ENCODE measurements at regions not wholly inside any gene's neighbourhood (a gene's known extent, or its start where the extent isn't known, plus 50 kb on each side); places are given as distances from the start of the nearest gene placed in this dataset.

DNA sequence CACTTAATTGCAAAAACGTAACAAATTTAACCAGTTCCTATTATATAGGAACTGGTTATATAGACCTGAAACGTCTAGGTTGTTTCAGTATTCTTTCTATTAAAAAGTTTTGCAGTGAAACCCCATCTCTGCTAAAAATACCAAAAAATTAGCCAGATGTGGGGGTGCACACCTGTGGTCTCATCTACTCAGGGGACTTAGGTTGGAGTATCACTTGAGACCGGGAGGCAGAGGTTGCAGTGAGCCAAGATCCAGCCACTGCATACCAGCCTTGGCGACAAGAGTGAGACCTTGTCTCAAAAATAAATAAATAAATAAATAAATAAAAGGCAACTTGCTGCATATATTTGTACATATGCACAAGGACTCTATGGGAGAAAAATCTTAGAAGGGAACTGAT, 387.0 kb downstream of the TUSC7 start (continued):
- TF ChIP-seq GABPA (IDR thresholded peaks at IDR 0.05; ENCODE audit: low read depth) = no peak
- TF ChIP-seq FOSL2 (IDR thresholded peaks at IDR 0.05; ENCODE audit: borderline replicate concordance, low read depth) = no peak
- no peak for TF ChIP-seq ZBTB33 (IDR thresholded peaks at IDR 0.05; ENCODE audit: borderline replicate concordance, low read depth)
- TF ChIP-seq TEAD4 (IDR thresholded peaks at IDR 0.05; ENCODE audit: borderline replicate concordance, insufficient read depth) = no peak
- no peak for TF ChIP-seq RFX5 (IDR thresholded peaks at IDR 0.05; ENCODE audit: low read length)
- no peak for TF ChIP-seq TCF12 (IDR thresholded peaks at IDR 0.05)
- TF ChIP-seq, protein P1, sequence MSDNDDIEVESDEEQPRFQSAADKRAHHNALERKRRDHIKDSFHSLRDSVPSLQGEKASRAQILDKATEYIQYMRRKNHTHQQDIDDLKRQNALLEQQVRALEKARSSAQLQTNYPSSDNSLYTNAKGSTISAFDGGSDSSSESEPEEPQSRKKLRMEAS (IDR thresholded peaks at IDR 0.05; ENCODE audit: low read depth) = no peak
- no peak for TF ChIP-seq TAF1 (IDR thresholded peaks at IDR 0.05; ENCODE audit: borderline replicate concordance, low read depth, low read length)
- no peak for TF ChIP-seq GATA2 (CRISPR knock-in tag; IDR thresholded peaks at IDR 0.05)

DNA sequence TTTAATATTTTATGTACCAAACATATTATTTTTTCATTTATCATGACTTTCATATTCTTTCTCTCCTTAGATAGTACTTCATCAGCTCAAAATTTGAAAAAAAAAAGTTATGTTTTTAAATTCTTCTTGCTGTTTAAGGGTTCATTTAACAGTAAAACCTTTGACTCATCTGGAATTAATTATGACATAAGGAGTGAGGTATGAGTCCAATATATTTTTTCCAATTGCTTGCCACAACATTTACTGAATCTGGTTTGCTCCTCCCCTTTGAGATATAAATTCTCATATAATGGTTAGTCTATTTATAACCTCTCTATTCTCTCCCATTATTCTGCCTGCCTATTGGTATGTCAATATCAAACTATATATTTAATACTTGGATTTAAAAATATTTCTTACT, 387.8 kb downstream of the TUSC7 start:
- no peak overlapping the region for H3K9ac ChIP-seq
- no peak overlapping the region for H3K4me3 ChIP-seq (ENCODE audit: low read depth in 2 of 2, low read length in 1 of 2)
- H3K9me2 ChIP-seq = no peaks in the 10 kb centered on the region
- no peaks in the 10 kb centered on the region for H3K36me3 ChIP-seq (replicated peaks in 1 of 2; ENCODE audit: control insufficient read depth in 1 of 2, insufficient read depth in 2 of 2, low read length in 1 of 2)
- DNase-seq = no peak
- no peak overlapping the region for H3K4me2 ChIP-seq
- TF ChIP-seq TCF12 (IDR thresholded peaks at IDR 0.05) (peak; percentile 37; the same call in 1 of the 2 replicates), RAD21 (IDR thresholded peaks at IDR 0.05; ENCODE audit: low read length) (no peak)
- CTCF ChIA-PET = no interaction called here
- no peak overlapping the region for H3K27ac ChIP-seq (ENCODE audit: low read depth in 2 of 2, low read length in 1 of 2)
- H3K9me3 ChIP-seq = peaks cover 6% of the 10 kb centered on the region; the same call in 1 of the 2 replicates
- H3F3A ChIP-seq (replicated peaks; ENCODE audit: insufficient read depth) = no peaks in the 10 kb centered on the region
- H3K4me1 ChIP-seq (ENCODE audit: control insufficient read depth in 1 of 2, insufficient read depth in 2 of 2, low read depth in 1 of 2, low read length in 1 of 2) = no peaks in the 10 kb centered on the region
- H4K20me1 ChIP-seq (ENCODE audit: insufficient read depth) = no peaks in the 10 kb centered on the region
- no peaks in the 10 kb centered on the region for H3K79me2 ChIP-seq (ENCODE audit: insufficient read depth)
- no peak overlapping the region for H2AFZ ChIP-seq (ENCODE audit: low read depth)
- H3K27me3 ChIP-seq (ENCODE audit: insufficient read depth) = no peaks in the 10 kb centered on the region
- POLR2A ChIA-PET = no interaction called here

- H3K9ac ChIP-seq = no peak overlapping the region
- no peak overlapping the region for H3K4me2 ChIP-seq
- TF ChIP-seq MXI1 (IDR thresholded peaks at IDR 0.05; ENCODE audit: low read depth, low read length) (no peak), GABPA (IDR thresholded peaks at IDR 0.05; ENCODE audit: low read depth) (no peak), TAF1 (IDR thresholded peaks at IDR 0.05; ENCODE audit: borderline replicate concordance, low read depth, low read length) (no peak), EZH2phosphoT487 (IDR thresholded peaks at IDR 0.05; ENCODE audit: borderline replicate concordance, low read depth) (no peak), NFIC (IDR thresholded peaks at IDR 0.05; ENCODE audit: borderline replicate concordance) (no peak), PBX3 (IDR thresholded peaks at IDR 0.05) (no peak)
- H3K9me2 ChIP-seq = no peaks in the 10 kb centered on the region
- no peaks in the 10 kb centered on the region for H3K27me3 ChIP-seq (ENCODE audit: insufficient read depth)
- H3K79me2 ChIP-seq (ENCODE audit: insufficient read depth) = no peaks in the 10 kb centered on the region
- peaks cover 11 to 16% of the 10 kb centered on the region in 2 experiments for H3K4me1 ChIP-seq (ENCODE audit: control insufficient read depth in 1 of 2, insufficient read depth in 2 of 2, low read depth in 1 of 2, low read length in 1 of 2)
- peaks cover 9% of the 10 kb centered on the region for H3F3A ChIP-seq (replicated peaks; ENCODE audit: insufficient read depth)
- no peak overlapping the region for H3K27ac ChIP-seq (ENCODE audit: low read depth in 2 of 2, low read length in 1 of 2)
- H3K9me3 ChIP-seq = peaks cover 6% of the 10 kb centered on the region; the same call in 1 of the 2 replicates
- no peaks in the 10 kb centered on the region for H4K20me1 ChIP-seq (ENCODE audit: insufficient read depth)
- no peak overlapping the region for H2AFZ ChIP-seq (ENCODE audit: low read depth)
- 90% methylated on average over 1 of the region's 1 CpG for WGBS (ENCODE audit: low lambda C conversion rate)
- H3K36me3 ChIP-seq (replicated peaks in 1 of 2; ENCODE audit: control insufficient read depth in 1 of 2, insufficient read depth in 2 of 2, low read length in 1 of 2) = no peaks in the 10 kb centered on the region
- H3K4me3 ChIP-seq (ENCODE audit: low read depth in 2 of 2, low read length in 1 of 2) = no peak overlapping the region
- no peak for DNase-seq
- CTCF ChIA-PET = interaction anchor here (0.6 kb wide), 1 partner anchor 146 kb away, joined by 3 read pairs; no protein-coding TSS in a partner anchor
- POLR2A ChIA-PET = no interaction called here
These were observed 392.1 kb downstream of the TUSC7 start for GRCh38 chr3:117101697-117102096.
